NCI-H2227 (cell line): ENCODE measurements at regions not wholly inside any gene's neighbourhood (a gene's known extent, or its start where the extent isn't known, plus 50 kb on each side); places are given as distances from the start of the nearest gene placed in this dataset.

ENCODE experiments used
- DNase-seq: peaks from one replicate; lab custom pipeline; 2025; ENCODE audit not compliant: unreplicated experiment; lab: John Stamatoyannopoulos, UW

DNA sequence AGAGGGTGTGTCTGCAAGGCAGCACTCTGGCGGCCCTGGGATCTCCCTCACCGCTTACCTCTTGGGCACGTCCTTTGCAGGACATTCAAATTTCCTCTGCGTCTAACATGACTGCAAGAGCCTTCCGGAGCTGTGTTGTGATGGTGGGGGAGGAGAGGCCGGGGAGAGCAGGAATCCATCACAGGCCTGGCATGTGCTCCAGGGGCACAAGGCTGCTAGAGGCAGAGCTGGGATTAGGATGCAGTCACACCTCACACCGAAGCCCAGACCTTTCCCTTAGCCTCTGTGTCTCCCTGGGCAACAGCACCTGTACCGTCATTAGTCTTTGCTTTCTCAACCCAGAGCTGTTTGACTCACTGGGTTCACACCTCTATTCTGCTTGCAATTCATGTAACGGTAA, 111.3 kb downstream of the CMPK2 start:
- DNase-seq: peak; percentile 24

DNA sequence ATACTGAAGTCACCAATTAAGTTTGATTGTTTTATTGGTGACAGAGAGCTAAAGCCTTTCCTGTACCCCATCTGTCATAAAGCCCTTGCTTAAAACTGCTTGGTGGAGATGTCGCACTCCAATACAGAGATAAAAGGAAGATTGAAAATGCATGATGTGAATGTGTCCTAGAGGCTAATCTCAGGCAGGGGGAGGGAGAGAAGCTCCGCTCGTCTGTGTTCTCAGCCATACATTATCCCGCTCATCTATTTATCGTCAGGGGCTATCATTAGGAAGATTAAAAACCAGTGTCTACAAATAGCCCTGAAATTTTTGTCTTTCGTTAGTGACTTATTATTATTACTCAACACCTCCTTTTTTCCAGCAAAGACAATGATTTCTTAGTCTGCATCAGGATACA, 110.3 kb downstream of the CMPK2 start:
- peak; percentile 26 for DNase-seq

DNA sequence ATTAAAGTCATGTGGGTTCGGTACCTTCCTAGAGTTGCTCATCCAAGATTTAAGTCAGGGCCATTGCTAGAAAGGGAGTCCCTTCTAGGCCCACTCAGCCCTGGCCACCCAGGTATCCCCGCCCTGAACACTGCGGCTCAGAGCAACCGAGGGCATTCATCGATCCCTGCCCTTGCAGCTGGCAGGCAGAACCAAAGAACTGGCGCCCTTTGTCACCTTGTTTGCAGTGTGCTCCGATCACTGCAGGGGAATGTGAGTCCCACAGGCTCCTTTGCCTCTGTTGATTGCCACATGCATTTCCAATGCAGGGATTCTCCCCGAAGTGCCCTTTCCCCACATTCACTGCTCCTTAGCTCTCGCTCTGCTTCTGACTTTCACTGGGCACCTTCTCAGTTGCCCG, 108.5 kb downstream of the CMPK2 start:
- DNase-seq: no peak

DNA sequence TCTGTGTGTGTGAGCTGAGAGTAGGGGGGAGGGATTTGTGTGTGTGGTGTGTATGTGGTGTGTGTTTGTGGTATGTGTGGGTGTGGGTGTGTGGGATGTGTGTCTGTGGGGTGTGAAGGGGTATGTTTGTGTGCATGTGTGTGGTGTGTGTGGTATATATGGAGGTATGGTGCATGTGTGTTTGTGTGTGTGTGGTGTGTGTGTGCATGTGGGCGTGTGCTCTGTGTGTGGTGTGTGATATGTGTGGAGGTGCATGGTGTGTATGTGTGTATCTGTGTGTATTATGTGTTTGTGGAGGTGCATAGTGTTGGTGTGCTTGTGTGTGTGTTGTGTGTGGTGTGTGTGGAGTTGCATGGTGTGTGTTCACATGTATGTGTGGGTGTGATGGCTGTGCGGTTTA, 106.0 kb downstream of the CMPK2 start:
- no peak for DNase-seq

DNA sequence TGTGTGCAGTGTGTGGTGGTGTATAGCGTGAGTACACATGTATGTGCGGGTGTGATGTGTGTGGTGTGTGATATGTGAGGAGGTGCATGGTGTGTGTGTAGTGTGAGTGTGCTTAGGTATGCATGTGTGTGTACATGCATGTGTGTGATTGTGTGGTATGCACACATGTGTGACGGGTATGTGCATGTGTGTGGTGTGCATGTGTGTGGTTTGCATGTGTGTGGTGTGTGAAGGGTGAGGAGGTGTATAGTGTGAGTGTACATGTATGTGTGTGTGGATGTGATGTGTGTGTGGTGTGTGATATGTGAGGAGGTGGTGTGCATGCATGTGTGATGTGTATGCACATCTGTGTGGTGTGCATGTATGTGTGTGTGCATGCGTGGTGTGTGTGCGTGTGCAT, 105.6 kb downstream of the CMPK2 start:
- DNase-seq: no peak

DNA sequence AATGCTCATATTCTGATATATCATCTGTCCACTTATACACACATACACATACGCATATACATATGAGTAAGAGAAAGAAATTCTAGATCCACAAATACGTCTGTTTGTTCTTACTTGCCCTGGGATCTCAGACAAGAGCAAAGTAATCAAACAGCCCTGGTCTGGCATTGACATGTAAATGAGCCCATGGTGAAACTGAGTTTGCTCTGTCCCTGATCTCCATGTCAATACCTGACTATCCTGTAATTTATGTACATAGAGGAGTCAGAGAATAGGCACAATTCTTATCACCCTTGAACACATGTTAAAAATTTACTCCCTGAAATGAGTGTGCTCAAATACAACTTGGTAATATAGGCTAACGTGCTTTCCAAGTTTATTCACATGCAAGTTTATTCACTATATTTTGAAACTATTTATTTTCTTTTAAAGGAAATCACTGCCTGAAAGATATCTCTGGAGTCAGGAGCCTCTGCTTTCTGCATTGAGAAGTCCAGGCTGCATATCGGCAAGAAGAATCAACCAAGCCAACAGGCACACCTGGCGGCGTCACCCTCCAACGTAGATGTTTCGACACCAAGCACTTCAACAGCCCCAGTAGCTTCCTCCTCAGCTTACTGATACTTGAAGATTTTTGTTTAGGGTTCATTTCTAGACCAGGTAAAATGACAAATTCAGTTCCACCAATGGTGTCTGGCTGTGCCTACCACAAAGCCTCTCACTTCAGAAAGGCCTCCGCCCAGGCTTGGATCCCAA, 100.6 kb downstream of the CMPK2 start:
- DNase-seq: no peak

DNA sequence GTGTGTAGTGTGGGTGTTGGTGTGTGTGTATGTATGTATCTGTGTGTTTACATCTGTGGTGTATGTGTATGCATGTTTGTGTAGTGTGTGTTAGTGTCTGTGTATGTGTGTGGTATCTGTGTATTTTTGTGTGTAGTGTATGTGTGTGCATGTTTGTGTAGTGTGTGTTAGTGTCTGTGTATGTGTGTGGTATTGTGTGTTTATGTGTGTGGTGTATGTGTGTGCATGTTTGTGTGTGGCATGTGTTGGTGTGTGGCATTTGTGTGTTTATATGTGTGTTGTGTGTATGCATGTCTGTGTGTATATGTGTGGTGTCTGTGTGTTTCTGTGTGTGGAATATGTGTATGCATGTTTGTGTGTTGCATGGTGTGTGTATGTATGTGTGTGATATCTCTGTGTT, 96.4 kb downstream of the CMPK2 start:
- DNase-seq: no peak

DNA sequence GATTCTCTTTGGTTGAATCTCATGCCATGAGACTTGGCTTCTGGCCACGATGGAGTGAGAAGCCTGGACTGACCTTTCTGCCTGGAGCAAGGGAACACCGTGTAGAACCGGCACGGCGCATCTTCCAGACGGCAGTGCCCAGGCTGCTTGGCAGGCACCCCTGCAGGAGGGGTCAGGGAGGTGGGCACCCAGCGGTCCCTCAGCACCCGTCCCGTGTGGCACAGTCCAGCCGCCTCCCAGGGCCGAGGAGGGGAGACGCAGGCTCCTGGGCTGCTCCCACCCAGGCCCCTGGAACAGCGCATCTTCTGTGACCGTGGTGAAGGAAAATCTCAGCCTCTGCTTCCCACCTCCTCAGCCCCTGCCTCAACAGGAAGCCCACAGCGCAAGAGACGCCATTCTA, 95.7 kb downstream of the CMPK2 start:
- DNase-seq: no peak

DNA sequence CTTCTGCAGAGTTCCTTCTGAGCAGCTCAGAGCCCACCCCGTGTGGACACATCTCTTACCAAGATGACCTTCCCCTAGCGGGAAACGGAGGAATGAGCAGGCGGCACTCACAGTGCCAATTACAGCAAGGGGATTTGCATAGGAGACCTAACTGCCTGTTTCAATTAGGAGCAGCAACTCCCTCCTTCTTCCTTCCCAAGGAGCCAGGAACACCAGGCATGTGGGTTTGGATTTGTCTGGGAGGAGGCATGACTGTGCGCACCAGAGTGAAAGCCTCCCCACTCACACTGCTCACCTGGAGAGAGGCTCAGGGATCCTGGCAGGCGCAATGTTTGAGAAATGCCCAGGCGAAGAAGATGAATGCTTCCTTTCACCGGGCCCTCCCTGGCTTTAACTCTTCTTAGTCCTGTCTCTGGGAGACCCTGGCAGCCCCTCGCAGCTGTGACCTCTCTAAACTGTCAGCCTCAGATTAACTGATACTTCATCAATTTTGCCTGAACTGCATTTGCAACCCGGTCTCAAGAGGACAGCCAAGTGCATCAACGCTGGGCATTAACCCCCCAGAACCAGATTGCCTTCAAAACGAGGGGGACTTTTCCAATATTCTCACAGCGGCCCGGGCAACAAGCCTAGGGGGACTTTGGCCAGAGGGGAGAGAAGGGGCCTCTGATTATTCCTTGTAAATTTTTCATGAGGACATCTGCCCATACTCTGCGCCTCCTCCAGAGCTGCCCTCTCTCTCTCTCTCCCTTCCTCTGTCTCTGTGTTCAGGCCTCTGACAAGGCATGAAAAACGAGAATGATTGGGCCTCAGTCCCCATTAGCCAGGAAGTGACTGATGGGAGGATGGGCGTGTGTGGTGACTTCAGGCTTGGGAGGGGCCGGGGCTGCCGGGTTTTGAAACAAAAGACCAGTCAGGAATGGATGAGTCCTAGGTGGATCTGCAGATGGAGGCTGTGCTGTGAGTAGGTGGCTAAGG, 93.8 kb downstream of the CMPK2 start:
- peak; percentile 54 for DNase-seq

DNA sequence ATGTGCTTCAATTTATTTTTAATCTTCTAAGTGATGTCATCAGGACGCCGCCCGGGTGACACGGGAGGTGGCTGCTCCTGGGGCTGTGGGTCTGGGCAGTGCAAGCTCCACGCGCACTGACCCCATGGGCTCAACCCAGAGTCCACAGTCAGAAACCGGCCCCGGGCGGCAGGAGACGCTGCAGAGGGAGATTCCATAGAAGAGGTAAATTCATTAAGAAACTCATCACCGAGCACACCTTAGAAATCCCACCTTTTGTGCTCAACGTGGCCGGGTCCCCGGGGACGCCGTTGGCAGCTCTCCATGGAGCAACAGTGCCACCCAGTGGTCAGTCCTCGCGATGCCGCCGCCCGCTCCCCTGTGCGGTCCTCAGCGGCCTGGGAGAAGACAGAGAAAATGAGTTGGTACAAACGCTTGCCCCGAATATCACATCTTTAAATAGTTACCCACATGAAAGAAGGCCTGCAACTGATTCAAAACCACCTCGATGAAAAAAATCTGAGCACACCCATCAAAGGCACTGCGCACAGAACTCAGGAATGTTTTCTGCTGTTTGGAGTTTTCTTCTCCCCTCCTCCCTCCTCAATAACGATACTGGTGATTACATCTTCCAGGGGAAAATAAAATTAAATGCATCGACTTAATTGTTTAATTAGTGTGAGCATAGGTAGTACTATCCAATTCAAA, 92.6 kb downstream of the CMPK2 start:
- DNase-seq: peak; percentile 90

DNA sequence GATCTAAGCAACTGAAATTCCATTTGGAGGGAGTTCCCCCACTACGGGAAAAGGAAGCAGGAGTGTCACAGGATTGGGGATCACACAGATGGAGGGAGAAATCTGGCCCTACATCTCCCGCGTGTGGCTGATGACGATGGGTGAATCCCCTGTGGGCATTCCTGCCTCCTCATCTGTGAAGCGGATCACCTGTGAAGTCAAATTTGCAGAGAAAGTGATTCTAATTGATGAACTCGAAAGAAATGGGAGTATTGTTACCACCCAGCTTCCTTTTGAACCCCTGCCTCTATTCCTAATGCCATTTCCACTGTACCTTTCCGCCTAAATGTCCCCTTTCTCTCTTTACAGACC, 92.0 kb downstream of the CMPK2 start:
- no peak for DNase-seq

DNA sequence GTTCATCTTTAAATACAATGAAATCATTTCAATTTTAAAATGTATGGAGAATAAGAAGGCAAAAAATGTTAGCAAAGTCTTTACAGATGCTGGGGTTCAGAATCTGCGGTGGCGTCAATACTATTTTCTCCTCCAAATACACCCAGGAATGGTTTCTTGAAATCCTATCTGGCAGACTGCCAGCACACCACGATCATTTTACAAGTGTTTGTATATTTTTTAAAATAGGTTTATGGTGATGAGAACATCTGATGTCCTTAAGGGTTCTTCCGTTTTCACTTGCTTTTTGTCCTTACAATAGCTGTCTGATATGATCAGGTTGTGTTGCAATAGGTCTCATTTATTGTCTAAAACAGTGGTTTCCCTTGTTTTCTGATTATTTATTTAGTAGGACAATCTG, 89.6 kb downstream of the CMPK2 start:
- no peak for DNase-seq

DNA sequence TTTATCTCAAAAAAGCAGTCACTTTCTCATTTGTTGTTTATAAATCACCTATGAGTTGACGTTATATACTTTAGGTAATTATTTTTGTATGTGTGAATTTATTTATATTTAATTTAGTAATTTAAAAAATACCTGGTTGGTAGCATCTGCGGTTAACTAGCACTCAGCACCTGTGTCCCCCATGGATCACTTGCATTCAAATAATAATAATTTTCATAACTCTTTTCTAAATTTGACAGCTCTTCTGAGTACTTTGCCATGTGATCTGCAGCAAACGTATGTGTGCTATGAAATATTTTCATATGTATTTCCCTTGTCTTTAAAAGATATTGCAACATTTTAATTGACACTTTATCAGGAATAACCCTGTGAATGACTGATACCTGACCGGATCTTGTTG, 88.1 kb downstream of the CMPK2 start:
- no peak for DNase-seq

DNA sequence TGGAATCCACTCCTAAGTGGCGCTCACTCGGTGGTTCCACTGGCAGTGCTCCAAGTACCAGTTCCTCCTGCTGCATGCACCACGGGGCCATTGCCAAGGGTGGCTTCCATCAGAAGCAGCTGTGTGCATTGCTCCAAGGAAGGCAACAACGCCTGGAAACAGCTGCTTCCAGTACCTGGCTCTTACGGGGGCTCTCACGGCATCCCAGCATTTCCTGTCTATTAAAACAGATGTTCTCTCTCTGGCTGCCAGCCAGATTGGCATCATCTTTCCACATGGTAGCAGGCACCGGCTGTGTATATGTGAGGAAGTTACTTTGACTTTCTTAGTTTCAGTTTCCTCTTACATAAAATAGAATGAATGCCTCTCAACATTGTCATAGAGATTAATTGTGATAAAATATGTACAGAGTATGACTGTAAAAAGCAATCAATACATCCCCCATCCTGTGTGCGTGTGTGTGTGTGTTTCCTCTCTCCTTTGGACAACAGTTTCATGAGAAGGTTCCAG, 84.9 kb downstream of the CMPK2 start:
- peak; percentile 26 for DNase-seq

DNA sequence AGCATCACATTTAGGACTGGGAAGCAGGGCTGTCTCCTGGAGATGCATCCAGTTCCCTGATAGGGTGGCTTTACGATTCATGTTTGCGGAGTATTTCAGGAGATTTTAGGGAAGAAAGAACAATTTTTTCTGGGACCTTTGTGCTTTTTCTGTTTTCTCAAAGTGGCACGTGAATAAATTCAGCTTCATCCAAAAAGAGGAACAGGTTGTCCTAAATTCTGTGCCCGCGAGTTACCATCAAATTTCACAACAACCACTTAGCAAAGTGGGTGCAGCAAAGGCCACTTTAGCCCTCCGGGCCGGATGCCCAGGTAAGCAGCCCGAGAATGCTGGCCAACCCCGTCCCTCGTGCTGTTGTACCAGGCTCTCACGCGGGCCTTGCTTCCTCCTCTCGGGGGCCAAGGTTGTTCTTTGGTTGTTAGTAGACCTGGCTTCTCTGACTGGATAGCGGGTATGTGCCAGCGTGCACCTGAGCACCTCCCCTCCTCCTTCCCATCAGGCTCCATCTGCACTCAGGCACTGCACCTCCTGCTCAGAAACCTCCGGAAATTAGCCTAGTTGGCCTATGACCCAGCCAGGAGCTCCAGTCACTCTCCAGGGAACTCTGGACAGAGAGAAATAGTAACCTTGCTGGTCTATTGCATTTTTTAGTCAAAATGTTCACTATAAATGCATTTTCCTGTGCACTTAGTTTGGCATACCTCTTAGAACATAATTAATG, 83.0 kb downstream of the CMPK2 start:
- no peak for DNase-seq

DNA sequence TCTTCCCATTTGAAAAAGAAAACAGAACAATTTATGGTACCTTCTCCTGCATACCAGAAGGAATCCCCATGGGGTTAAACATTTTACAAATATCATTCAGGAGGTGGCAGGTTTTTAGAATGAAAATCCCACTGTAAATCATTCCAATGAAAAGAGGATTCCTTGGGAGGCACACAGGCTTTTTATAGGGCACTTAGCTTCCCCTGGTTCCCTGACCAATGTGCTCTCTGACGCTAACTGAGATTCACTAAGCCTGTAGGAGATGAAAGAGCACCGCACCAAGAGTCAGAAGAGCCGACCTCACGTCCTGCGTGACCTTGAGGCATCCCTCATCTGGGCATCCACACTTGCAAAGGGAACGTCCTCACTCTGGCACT, 82.5 kb downstream of the CMPK2 start:
- no peak for DNase-seq

DNA sequence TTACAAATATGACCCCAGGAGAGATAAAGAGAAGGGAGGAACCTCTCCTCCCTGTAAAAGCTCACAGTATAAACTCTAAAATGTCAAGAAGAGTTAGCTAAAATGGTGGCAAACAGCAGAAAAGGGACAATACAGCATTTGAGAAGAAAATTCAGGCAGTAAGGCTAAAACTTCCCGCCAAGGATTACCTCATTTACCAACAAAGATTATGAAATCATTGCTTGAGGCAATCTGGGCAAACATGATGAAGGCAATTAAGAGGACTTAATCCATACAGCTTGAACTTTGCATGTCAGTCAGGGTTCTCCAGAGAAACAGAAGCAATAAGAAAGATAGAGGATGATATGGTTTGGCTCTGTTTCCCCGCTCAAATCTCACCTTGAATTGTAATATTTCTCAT, 81.4 kb downstream of the CMPK2 start:
- no peak for DNase-seq

DNA sequence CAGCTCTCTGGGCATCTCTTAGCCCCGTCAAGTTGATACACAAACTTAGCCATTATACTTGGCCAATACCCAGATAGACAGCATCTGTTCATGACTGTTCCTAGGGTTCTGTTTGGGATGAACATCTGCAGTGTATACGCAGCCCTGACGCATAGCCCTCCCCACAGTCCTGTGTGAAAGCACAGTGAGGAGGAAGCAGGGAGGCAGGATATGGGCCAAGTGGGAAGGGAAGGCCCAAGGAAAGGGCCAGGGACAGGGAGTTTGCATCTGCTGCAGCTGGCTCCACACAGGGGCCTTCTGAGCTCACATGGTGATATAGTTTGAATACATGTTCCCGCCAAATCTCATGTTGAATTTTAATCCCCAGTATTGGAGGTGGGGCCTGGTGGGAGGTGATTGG, 80.2 kb downstream of the CMPK2 start:
- no peak for DNase-seq

DNA sequence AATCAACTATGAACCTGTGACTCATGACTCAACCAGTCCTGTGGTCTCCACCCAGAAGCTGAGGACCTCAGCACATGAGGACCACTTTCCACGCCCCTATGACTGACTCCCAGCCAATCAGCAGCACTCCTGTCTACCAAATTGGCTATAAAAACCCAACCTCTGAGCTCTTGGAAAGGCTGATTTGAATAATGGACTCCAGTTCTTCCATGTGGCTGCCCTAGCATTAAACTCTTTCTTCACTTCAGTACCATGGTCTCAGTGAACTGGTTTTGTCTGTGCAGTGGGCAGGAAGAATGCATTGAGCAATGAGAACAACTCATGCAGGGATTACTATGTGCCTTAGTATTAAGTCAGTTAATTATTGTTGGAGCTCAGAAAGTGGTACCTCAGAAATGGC, 78.3 kb downstream of the CMPK2 start:
- DNase-seq: no peak

DNA sequence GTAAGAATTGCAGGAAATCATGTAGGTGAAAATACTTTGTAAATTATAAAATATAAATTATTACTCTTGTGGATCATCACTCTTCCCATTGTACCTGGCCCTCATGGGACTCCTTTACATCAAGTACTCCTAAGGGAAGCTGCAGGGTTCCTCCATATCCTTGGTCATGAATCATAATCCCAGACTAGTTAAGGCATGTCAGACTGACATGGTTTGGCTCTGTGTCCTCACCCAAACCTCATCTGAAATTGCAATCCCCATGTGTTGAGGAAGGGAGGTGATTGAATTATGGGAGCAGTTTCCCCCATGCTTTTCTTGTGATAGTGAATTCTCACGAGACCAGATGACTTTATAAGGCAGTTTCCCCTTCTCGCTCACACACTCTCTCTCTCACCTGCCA, 77.1 kb downstream of the CMPK2 start:
- DNase-seq: no peak

DNA sequence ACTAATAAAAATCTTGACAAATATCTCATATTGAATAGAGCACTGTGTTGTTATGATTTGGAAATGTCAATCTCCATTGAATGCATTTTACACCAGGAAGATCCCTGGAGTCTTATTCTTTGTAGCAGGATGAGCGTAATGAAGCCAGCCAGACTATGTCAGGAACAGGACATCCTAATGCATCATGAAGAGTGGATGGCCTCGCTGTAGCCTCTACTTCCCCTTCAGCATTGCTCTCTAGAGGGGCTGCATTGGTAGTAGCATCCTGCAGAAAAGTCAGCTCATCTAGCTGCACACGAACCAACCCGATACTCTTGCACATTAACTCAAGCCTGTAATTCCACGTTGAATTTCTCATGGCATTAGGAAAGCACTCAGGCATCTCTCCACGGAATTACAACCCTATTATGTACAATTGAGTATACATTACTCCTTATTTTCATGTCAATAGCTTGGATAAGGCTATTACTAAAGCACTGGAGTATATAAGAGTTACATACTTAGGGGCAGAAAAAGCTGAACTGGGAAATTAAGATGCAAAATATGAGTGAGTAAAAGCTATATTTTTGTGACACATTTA, 76.1 kb downstream of the CMPK2 start:
- DNase-seq: no peak
